Kidney epithelial cell (primary cell): ENCODE measurements at regions not wholly inside any gene's neighbourhood (a gene's known extent, or its start where the extent isn't known, plus 50 kb on each side); places are given as distances from the start of the nearest gene placed in this dataset.

Experiments
- DNase-seq: peaks from one replicate; pipeline ENCODE4 v3.0.0-alpha.2; 2010; ENCODE audit warnings: low read depth
- H3K27me3 ChIP-seq: 2 replicates; pipeline ENCODE4 v1.6.0; 2011; ENCODE audit warnings: low read length; ENCODE audit not compliant: control insufficient read depth, insufficient read depth
- H3K36me3 ChIP-seq: 2 replicates; pipeline ENCODE4 v1.5.1; 2011; ENCODE audit warnings: low read length; ENCODE audit not compliant: control insufficient read depth, insufficient read depth
- H3K4me3 ChIP-seq: 2 replicates; pipeline ENCODE4 v1.5.1; 2011; ENCODE audit warnings: low read depth, mild to moderate bottlenecking, control low read depth, low read length
- TF ChIP-seq, protein P1 (sequence below): IDR thresholded peaks from 2 replicates; pipeline ENCODE4 v1.5.1; 2011; ENCODE audit warnings: mild to moderate bottlenecking, moderate library complexity, low read length, control low read depth, inconsistent platforms; ENCODE audit not compliant: insufficient read depth, poor library complexity, severe bottlenecking

DNA sequence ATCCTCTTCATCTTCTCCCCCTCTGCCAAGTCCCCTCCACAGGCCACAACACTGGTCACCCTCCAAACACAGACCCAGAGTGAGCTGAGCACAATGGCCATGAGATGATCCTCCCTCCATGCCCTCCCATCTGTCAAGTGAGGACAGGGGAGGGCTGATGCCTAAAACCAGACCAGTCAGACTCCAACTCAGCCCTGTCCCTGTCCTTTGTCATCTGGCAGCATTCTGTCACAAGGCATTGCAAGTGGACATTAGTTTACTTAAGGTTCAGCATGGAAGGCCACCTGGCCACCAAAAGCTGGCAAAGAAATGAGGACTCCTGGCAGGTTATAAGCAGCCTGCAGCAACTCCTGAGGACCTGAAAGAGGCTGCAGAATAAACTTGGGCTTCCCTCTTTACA is 136.2 kb upstream of the SLC30A5 start:
- TF ChIP-seq, protein P1, sequence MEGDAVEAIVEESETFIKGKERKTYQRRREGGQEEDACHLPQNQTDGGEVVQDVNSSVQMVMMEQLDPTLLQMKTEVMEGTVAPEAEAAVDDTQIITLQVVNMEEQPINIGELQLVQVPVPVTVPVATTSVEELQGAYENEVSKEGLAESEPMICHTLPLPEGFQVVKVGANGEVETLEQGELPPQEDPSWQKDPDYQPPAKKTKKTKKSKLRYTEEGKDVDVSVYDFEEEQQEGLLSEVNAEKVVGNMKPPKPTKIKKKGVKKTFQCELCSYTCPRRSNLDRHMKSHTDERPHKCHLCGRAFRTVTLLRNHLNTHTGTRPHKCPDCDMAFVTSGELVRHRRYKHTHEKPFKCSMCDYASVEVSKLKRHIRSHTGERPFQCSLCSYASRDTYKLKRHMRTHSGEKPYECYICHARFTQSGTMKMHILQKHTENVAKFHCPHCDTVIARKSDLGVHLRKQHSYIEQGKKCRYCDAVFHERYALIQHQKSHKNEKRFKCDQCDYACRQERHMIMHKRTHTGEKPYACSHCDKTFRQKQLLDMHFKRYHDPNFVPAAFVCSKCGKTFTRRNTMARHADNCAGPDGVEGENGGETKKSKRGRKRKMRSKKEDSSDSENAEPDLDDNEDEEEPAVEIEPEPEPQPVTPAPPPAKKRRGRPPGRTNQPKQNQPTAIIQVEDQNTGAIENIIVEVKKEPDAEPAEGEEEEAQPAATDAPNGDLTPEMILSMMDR: no peak
- no peaks in the 10 kb centered on the region for H3K27me3 ChIP-seq
- no peak for DNase-seq
- no peaks in the 10 kb centered on the region for H3K36me3 ChIP-seq
- H3K4me3 ChIP-seq: no peak overlapping the region

DNA sequence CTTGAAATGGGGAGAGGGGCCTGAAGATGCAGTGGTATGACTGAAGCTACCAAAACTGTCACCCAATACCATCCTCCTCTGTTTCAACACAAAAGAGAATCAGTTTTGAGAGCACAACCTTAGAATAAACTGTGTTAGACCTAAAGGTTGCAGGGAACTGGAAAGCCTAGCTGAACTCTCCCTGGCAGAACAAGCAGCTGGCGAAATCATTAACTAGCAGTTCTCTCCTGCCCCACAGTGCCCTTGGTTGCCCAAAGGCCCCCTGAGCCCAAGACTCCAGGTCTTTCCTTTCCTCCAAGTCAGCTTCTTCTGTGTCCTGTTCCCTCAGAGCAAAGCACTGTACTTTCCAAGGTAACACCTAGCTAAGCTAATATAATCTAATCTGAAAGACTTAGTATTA is 135.4 kb upstream of the SLC30A5 start:
- Histone ChIP-seq H3K36me3 (no peaks in the 10 kb centered on the region), H3K27me3 (no peaks in the 10 kb centered on the region), H3K4me3 (no peak overlapping the region)
- TF ChIP-seq, protein P1: no peak
- DNase-seq: no peak

DNA sequence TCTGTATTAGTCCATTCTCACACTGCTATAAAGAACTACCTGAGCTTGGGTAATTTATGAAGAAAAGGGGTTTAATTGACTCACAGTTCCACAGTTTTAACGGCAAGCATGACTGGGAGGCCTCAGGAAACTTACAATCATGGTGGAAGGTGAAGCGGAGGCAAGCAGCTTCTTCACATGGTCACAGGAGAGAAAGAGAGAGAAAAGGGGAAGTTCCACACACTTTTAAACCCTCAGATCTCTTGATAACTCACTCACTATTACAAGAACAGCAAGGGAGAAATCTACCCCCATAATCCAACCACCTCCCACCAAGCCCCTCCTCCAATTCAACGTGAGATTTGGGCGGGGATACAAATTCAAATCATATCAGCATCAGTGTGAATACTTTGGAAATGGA is 133.4 kb upstream of the SLC30A5 start:
- Histone ChIP-seq H3K36me3 (no peaks in the 10 kb centered on the region), H3K27me3 (no peaks in the 10 kb centered on the region), H3K4me3 (no peak overlapping the region)
- TF ChIP-seq, protein P1: no peak
- no peak for DNase-seq

DNA sequence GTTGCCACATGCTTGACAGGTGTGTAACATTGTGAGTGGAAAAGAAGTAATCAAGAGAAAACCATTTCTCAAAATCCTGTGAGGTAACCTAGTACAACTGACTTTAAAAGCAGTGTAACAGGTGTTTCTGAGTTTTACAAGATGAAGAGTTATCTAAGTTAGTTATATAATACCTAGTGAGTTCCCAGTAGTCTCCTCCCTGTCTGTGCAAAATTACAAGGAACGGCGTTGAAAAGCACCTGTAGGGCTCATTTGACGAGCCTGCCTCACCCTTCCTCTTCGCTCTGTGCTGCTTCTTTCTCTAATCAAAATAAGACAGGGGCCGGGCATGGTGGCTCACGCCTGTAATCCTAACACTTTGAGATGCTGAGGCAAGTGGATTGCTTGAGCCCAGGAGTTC is 132.9 kb upstream of the SLC30A5 start:
- TF ChIP-seq, protein P1: no peak
- Histone ChIP-seq H3K36me3 (no peaks in the 10 kb centered on the region), H3K4me3 (no peak overlapping the region), H3K27me3 (no peaks in the 10 kb centered on the region)
- no peak for DNase-seq

DNA sequence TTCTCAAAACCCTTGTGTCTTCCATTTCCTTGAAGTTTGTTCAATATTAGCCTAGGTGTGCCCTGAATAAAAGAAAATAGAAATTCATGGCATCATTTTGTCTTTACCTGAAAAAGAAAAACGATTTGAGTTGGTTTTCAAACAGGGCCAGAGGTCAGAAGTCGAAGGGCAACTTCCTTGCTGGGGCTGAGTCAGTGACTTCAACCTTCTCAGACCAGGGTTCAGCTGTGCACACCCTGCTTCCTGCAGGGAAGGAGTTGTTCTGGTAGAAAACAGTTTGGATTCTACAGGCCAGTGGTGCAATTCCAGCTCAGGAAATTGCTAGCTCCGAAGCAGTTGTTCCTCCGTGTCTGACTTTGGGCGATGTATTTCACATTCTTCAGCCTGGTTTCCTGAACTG is 132.1 kb upstream of the SLC30A5 start:
- Histone ChIP-seq H3K36me3 (no peaks in the 10 kb centered on the region), H3K4me3 (no peak overlapping the region), H3K27me3 (no peaks in the 10 kb centered on the region)
- DNase-seq: no peak
- TF ChIP-seq, protein P1: no peak

DNA sequence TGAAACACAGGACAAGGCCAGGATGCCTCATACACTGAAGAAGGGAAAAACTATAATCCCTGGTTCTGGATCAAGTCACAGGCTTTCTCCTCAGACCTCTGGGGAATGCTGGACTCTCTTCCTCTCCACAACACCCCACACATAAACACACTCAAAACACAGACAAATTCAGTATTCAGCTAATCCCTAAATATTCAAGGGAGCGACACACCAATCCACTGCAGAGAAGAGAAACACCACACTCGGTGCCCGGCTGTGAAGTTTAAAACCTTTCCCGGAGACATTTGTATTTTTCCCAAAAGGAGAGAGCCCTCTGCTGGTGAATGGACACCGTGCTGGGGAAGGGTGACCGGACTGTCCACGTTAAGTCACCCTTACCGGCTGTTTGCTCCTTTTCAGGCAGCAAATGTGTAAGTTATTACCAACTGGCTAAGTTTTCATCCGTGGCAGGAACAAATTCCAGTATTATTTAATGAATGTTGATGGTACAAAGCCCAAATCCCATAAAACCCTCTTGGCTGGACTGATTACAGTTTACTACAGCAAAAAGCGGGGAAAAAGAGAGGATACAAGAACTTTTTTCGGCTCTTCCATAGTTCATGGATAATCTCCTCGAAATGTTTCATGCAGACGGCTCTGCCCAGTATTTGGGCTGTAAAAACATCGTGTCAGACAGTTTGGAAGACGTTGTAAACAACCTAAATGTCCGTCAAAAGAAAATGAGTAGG is 130.9 kb upstream of the SLC30A5 start:
- Histone ChIP-seq H3K36me3 (no peaks in the 10 kb centered on the region), H3K27me3 (no peaks in the 10 kb centered on the region), H3K4me3 (no peak overlapping the region)
- peak; percentile 12 for DNase-seq
- TF ChIP-seq, protein P1: peak; percentile 90
